ENCODE measurements at regions not wholly inside any gene's neighbourhood (a gene's known extent, or its start where the extent isn't known, plus 50 kb on each side); places are given as distances from the start of the nearest gene placed in this dataset.

- TF ChIP-seq NFIC (IDR thresholded peaks at IDR 0.05) (0 out of 2 replicates have a peak, but pooled peaks have one; percentile 38), CREB1 (IDR thresholded peaks at IDR 0.05; ENCODE audit: low read depth) (no peak)
These were observed 136.6 kb upstream of the VANGL1 start for GRCh38 chr1:115505148-115505571.

- no peak for TF ChIP-seq FOXM1 (IDR thresholded peaks at IDR 0.05; ENCODE audit: borderline replicate concordance, low read depth)
- TF ChIP-seq CREB1 (IDR thresholded peaks at IDR 0.05; ENCODE audit: low read depth) = no peak
- TF ChIP-seq ZBTB7A (IDR thresholded peaks at IDR 0.05; ENCODE audit: low read depth) = no peak
- no peak for TF ChIP-seq CEBPB (IDR thresholded peaks at IDR 0.05)
- no peak for TF ChIP-seq MAX (IDR thresholded peaks at IDR 0.05)
- TF ChIP-seq TAF1 (IDR thresholded peaks at IDR 0.05; ENCODE audit: low read depth) = no peak
- TF ChIP-seq USF1 (IDR thresholded peaks at IDR 0.05) = no peak
- no peak for TF ChIP-seq EGR1 (IDR thresholded peaks at IDR 0.05)
These were observed 140.3 kb upstream of the VANGL1 start for GRCh38 chr1:115501476-115501875.

GRCh38 chr1:115499253-115499652 is 142.5 kb upstream of the VANGL1 start:
- TF ChIP-seq NFIC (IDR thresholded peaks at IDR 0.05) (peak; percentile 39; the same call in 1 of the 2 replicates), TAF1 (IDR thresholded peaks at IDR 0.05; ENCODE audit: low read depth) (no peak)

GRCh38 chr1:115496904-115497527 is 144.8 kb upstream of the VANGL1 start:
- no peak for TF ChIP-seq MAX (IDR thresholded peaks at IDR 0.05)
- TF ChIP-seq RAD21 (IDR thresholded peaks at IDR 0.05; ENCODE audit: low read depth) = peak; percentile 11; the same call in 1 of the 2 replicates
- TF ChIP-seq REST (IDR thresholded peaks at IDR 0.05; ENCODE audit: low read depth) = no peak
- TF ChIP-seq EGR1 (IDR thresholded peaks at IDR 0.05) = no peak
- peak; percentile 73; the same call in 1 of the 2 replicates for TF ChIP-seq FOXM1 (IDR thresholded peaks at IDR 0.05; ENCODE audit: borderline replicate concordance, low read depth)
- TF ChIP-seq CREB1 (IDR thresholded peaks at IDR 0.05; ENCODE audit: low read depth) = no peak
- peak; percentile 85 for TF ChIP-seq EP300 (IDR thresholded peaks at IDR 0.05; ENCODE audit: borderline replicate concordance)
- TF ChIP-seq YY1 (IDR thresholded peaks at IDR 0.05; ENCODE audit: low read depth) = no peak
- TF ChIP-seq TCF12 (IDR thresholded peaks at IDR 0.05; ENCODE audit: low read depth) = peak; percentile 83
- TF ChIP-seq NFIC (IDR thresholded peaks at IDR 0.05) = peak; percentile 67
- TF ChIP-seq TEAD4 (IDR thresholded peaks at IDR 0.05) = peak; percentile 93
- TF ChIP-seq USF1 (IDR thresholded peaks at IDR 0.05) = no peak
- peak; percentile 37; the same call in 1 of the 2 replicates for TF ChIP-seq TAF1 (IDR thresholded peaks at IDR 0.05; ENCODE audit: low read depth)

- TF ChIP-seq TEAD4 (IDR thresholded peaks at IDR 0.05) (peak; percentile 20; the same call in 1 of the 2 replicates), NFIC (IDR thresholded peaks at IDR 0.05) (no peak), YY1 (IDR thresholded peaks at IDR 0.05; ENCODE audit: low read depth) (no peak), ZBTB7A (IDR thresholded peaks at IDR 0.05; ENCODE audit: low read depth) (no peak)
These were observed 146.1 kb upstream of the VANGL1 start for GRCh38 chr1:115495625-115496024.

GRCh38 chr1:115495111-115495510 is 146.7 kb upstream of the VANGL1 start:
- TF ChIP-seq NFIC (IDR thresholded peaks at IDR 0.05) = 0 out of 2 replicates have a peak, but pooled peaks have one; percentile 11
- TF ChIP-seq TAF1 (IDR thresholded peaks at IDR 0.05; ENCODE audit: low read depth) = no peak

- TF ChIP-seq CEBPB (IDR thresholded peaks at IDR 0.05) (no peak), EP300 (IDR thresholded peaks at IDR 0.05; ENCODE audit: borderline replicate concordance) (no peak), TEAD4 (IDR thresholded peaks at IDR 0.05) (no peak), EGR1 (IDR thresholded peaks at IDR 0.05) (no peak), TAF1 (IDR thresholded peaks at IDR 0.05; ENCODE audit: low read depth) (no peak), USF1 (IDR thresholded peaks at IDR 0.05) (no peak), YY1 (IDR thresholded peaks at IDR 0.05; ENCODE audit: low read depth) (no peak), REST (IDR thresholded peaks at IDR 0.05; ENCODE audit: low read depth) (no peak), MAX (IDR thresholded peaks at IDR 0.05) (no peak), RAD21 (IDR thresholded peaks at IDR 0.05; ENCODE audit: low read depth) (no peak), ZBTB7A (IDR thresholded peaks at IDR 0.05; ENCODE audit: low read depth) (no peak), FOXM1 (IDR thresholded peaks at IDR 0.05; ENCODE audit: borderline replicate concordance, low read depth) (no peak), NFIC (IDR thresholded peaks at IDR 0.05) (no peak), TCF12 (IDR thresholded peaks at IDR 0.05; ENCODE audit: low read depth) (no peak), CREB1 (IDR thresholded peaks at IDR 0.05; ENCODE audit: low read depth) (no peak)
These were observed 147.9 kb upstream of the VANGL1 start for GRCh38 chr1:115493834-115494233.
